OCI-LY1 (cell line): ENCODE measurements at regions not wholly inside any gene's neighbourhood (a gene's known extent, or its start where the extent isn't known, plus 50 kb on each side); places are given as distances from the start of the nearest gene placed in this dataset.

Experiments
- EZH2 ChIP-seq: fragments of 200-600 bp; sonication (generic), shearing (Covaris generic); IDR thresholded peaks from 2 replicates; pipeline ENCODE4 v1.8.0; 2017; ENCODE audit warnings: borderline replicate concordance, mixed run types, mild to moderate bottlenecking, antibody characterized with exemption, low read length, moderate library complexity, mixed read lengths
- TF ChIP-seq, protein P1 (sequence below): fragments of 200-600 bp; sonication (generic), shearing (Covaris generic); IDR thresholded peaks from 2 replicates; pipeline ENCODE4 v1.5.1; 2017; ENCODE audit warnings: mild to moderate bottlenecking, antibody characterized with exemption, low read length, moderate library complexity, mixed read lengths

DNA sequence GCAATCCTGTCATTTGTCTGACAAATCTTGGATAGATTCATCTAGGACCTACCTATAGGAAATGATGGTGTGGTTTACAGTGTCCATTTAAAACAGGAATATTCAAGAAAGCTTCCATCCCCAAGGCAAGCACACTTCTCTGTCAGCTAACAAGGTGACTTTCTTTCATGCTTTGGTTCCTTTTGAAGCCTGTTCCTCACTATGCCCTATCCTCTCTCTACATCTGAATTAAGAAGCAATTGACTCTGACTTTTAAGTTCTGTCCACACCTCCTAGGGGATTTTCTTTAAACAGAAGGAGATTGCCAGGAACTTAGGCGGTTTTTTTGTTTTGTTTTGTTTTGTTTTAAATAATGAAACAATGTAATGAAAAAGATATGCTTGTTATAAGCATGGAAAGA lies 1181.4 kb upstream of the TENM3 start:
- TF ChIP-seq, protein P1, sequence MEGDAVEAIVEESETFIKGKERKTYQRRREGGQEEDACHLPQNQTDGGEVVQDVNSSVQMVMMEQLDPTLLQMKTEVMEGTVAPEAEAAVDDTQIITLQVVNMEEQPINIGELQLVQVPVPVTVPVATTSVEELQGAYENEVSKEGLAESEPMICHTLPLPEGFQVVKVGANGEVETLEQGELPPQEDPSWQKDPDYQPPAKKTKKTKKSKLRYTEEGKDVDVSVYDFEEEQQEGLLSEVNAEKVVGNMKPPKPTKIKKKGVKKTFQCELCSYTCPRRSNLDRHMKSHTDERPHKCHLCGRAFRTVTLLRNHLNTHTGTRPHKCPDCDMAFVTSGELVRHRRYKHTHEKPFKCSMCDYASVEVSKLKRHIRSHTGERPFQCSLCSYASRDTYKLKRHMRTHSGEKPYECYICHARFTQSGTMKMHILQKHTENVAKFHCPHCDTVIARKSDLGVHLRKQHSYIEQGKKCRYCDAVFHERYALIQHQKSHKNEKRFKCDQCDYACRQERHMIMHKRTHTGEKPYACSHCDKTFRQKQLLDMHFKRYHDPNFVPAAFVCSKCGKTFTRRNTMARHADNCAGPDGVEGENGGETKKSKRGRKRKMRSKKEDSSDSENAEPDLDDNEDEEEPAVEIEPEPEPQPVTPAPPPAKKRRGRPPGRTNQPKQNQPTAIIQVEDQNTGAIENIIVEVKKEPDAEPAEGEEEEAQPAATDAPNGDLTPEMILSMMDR: no peak
- TF ChIP-seq EZH2: no peak
